ENCODE measurements at regions not wholly inside any gene's neighbourhood (a gene's known extent, or its start where the extent isn't known, plus 50 kb on each side); places are given as distances from the start of the nearest gene placed in this dataset.

- DNase-seq: no peak
These were observed 597.1 kb upstream of the ACVR2A start for GRCh38 chr2:147247749-147248148.

DNA sequence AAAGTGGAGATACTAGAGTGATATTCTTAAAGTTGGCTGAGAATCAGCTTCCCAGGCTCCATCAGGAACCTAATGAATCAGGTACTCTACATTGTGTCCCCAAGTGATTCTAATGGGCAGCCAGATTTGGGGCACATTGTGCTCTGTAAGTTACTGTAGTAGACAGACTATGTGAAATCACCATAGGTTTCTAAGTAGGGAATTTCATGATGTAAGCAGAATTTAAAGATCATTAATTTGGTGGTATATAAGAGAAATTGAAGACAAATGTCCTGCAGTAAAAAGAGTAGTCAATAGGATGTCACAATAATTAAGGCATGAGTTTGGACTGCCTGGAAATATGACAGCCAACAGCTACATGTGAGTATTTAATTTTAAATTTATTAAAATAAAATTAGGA is 602.4 kb upstream of the ACVR2A start:
- no peak for DNase-seq

DNA sequence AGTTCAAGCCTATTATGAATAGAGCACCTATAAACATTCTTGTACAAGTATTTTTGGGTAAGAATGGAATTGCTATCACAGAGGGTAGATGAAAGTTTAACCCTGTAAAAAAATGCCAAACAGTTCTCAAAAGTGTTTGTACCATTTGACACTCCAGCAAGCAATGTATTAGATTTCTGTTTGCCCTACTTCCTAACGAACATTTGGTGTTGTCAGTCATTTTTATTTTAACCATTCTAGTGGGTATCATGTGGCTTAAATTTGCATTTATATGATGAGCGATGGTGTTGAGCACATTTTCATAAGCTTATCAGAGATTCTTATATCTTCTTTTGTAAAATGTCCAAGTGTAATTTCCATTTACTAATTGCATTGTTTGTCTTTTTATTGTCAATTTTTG is 608.2 kb upstream of the ACVR2A start:
- DNase-seq: no peak

- no peak for DNase-seq
These were observed 612.6 kb upstream of the ACVR2A start for GRCh38 chr2:147232225-147232669.

DNA sequence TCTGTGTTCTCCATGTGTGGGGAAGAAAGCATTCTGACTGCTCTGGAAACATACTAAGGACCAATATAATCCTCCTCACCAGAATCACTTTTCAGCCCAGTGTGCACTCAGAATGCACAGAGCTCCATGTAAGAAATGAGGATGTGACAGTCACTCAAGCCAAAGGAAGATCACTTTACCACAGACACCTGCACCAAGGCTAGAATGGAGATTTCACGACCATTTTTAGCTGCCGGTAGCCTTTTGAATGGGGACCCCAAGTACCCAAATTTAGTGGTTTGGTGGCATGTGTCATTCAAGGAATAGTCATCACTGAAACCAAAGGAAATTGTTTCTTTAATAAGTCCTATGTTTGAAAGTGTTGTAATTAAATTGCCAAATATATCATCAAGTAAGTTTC is 613.2 kb upstream of the ACVR2A start:
- no peak for DNase-seq

GRCh38 chr2:147231081-147231480 is 613.7 kb upstream of the ACVR2A start:
- no peak for DNase-seq

- DNase-seq: no peak
These were observed 617.5 kb upstream of the ACVR2A start for GRCh38 chr2:147227313-147227712.

GRCh38 chr2:147224070-147224469 is 620.8 kb upstream of the ACVR2A start:
- no peak for DNase-seq

DNA sequence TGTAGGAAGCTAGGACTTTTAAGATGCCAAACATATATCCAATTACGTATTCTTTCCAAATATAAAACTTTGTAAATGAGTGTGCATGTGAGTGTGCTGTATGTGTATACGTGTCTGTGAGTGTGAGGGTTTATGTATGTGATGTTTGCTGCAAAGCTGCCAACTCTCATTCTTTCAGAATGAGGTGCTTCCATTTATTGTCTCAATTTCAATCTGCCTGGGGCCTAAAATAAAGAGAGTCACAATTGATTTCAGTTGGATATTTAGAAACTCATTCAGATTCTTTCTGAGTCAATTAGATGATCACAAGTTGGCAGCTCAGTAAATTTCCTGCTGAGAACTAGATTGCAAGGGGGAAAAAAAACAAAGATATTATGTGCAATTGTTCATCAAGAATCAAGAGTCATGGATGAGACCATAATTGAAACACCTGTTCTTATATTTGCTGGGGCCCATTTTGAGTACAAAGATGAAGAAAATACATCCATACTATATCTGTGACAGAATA is 621.2 kb upstream of the ACVR2A start:
- DNase-seq: no peak

DNA sequence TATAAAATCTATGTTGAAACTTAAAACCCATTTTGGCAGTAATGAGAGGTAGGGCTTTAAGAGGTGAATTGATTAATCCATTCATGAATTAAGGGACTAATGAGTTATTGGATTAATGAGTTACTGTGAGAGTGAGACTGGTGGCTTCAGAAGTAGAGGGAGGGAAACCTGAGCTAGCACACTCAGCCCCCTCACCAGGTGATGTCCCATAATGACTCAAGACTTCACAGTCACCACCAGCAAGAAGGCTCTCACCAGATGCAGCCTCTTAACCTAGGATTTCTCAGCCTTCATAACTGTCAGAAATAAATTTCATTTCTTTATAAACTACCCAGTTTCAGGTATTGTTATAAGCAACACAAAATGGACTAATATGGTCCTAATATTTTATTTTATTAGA is 621.7 kb upstream of the ACVR2A start:
- DNase-seq: no peak

DNA sequence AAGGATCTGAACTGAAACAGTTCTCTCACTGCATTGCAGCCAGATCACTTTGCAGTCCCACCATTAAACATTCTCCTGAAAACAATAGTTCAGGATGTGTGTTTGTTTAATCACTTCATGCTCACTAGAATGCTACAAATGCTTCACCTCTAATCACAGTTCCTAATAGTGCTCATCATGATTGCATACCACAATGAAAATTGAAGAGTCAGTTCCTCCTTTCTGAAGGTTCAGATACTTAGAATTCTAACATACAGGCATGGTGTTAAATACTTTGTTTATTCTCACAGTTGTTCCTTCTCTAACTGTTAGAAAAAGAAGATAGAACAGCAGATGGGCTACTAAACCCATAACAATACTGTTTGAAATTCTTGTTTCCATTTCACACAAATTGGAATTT is 622.3 kb upstream of the ACVR2A start:
- no peak for DNase-seq

GRCh38 chr2:147214914-147215313 is 629.9 kb upstream of the ACVR2A start:
- no peak for DNase-seq

GRCh38 chr2:147211484-147211883 is 633.3 kb upstream of the ACVR2A start:
- DNase-seq: no peak

DNA sequence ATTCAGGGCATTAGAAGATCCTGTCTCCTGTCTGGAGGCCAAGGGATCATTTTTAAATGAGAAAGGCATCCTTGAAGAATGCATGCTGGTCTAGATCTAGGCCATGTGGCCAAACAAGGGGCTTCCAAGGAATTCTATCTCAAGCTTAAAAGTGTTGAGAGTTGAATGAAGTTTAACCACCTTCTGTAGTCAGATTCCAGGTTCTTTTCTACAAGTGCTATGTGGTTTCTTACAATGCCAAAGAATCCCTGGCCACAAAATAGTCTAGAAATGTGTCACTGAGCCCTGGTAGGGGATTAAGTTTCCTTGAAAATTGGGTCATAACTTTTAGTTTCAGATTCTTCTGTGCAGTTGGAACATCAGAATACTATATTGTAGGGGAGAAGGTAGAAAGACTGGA is 640.7 kb upstream of the ACVR2A start:
- DNase-seq: no peak

GRCh38 chr2:147198651-147199171 is 646.1 kb upstream of the ACVR2A start:
- no peak for DNase-seq

DNA sequence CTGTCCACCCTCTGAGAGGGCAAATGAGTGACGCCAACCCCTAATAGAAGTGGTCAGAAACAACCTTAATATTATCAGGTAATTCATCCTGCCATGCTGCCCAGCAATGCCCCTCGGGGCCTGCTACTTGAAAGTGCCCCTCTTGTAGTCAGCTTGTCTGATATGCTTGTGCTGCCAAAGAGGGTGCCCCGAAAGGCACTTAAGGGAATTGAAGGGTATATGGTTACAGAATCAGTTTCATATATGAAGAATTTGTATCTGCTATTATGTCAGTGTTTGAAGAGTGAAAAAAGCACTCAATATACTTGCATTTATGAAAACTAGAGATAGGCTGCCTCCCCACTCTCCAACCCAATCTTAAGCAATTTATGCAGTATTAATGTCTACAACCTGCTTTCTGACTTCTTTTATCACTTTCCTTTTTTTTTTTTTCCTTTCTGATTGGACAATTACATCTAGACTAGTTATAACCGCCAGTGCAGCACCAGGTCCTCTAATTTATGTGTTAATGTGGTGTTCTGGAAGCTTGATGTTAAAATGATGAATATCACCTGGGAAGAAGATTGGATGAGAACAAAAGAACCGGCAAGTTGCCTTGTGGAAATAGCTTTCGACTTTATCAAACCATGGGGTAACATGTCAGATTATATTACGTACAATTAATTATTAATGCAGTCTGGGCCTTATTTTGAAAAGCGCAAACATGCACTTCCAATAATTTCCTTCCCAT is 646.9 kb upstream of the ACVR2A start:
- no peak for DNase-seq

- no peak for DNase-seq
These were observed 662.6 kb upstream of the ACVR2A start for GRCh38 chr2:147182260-147182659.

DNA sequence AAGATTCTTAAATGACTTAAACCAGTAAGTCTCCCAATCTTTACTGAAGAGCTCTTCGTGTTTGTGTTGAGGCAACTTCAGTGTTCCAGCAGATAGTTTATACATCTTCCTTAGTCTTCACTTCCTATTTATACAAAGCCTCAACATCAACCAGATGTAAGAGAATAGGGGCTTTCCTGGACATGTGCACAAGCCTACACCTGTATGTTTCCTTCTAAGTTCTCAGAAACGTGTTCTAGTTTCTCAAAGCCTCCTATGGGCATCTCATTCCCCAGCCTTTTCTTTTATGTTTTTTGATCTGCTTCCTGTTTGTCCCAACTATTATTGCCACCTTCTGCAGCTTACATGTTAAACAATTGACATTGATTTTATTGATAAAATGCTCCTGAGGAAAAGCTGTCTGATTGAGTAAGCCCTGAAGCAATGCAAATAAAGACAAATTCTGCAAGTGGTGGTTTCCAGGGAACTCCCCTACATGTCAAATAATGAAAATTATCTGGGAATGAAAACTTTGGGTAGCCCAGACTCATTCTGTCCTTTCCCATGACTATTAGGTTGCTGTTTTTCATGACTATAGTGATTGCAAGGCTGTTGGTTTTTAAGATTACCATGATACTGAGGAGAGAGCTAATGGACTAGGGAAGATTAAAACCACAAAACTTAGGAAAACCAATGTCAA is 663.3 kb upstream of the ACVR2A start:
- DNase-seq: no peak

DNA sequence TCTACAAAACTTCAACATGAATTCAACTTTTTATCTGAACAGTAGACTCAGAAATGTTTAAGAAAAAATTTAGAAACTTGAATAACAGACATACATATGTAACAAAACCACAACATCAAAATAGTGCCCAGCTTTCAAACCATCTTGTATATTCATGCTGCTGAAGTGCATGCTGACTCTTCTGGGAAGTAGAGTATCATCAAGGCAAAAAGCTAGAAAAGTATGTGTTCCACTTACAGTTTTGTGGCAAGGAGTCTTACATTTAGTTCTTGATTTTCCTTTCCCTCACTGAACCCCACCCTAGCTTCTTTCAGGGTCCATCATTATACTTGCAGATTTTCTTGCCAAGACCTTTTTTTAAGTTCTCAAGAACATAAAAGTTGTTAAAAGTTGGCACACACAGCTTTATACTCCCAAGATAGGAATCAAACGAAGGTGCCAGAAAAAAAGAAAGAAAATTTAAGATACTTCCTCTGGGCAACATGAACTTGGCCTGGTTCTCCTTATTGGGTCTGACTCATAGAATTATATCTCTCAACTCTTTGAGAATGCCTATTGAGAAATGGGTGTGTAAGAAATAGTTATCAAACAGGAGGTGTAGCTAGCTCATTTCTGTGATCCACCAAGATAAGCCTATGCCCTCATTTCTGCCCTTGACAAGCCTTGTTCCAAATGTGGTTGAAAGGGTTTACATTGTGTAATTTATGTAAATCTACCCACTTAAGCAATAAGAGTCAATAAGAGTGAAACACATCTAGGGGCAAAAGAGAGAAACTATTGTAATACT is 667.6 kb upstream of the ACVR2A start:
- no peak for DNase-seq

- no peak for DNase-seq
These were observed 670.0 kb upstream of the ACVR2A start for GRCh38 chr2:147174824-147175254.

- no peak for DNase-seq
These were observed 671.0 kb upstream of the ACVR2A start for GRCh38 chr2:147173798-147174197.

- no peak for DNase-seq
These were observed 671.6 kb upstream of the ACVR2A start for GRCh38 chr2:147173189-147173581.

DNA sequence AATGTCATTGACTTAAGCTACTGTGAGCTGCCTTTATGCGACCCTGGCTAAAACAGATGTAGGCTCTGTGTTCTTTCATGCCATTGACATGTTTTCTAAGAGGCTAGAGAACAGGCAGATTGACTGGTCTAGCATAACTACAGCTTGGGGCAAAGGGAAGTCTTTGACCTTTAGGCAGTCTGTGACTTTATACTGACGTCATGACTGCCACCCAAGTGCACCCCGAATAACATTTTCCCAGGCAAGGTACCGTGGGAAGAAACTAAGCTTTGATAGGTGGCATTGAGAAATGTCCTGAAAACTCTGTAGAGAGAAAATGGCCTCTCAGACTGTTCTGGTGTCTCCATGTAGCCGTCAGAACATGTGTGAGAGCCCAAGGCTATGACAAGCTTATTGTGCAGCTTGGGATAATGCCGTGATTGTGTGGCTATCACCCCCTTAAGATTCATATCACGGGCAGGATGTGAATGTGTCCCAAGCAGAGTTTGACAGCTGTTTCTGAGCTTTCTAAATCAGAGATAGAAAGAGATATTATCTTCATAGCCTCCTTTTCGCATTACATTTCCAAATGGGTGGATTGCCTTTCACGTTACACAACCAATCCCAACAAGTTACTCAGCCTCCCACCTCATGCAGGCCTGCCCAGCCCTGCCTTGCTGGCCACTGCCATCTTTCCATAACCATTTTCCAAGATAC is 672.2 kb upstream of the ACVR2A start:
- DNase-seq: no peak
